ENCODE measurements at regions not wholly inside any gene's neighbourhood (a gene's known extent, or its start where the extent isn't known, plus 50 kb on each side); places are given as distances from the start of the nearest gene placed in this dataset.

- TF ChIP-seq CTCF (IDR thresholded peaks at IDR 0.05): no peak
Observed at GRCh38 chr20:47851774-47852173, 66.5 kb upstream of the SULF2 start.

GRCh38 chr20:47850146-47850545 lies 64.9 kb upstream of the SULF2 start:
- no peak for TF ChIP-seq CTCF (IDR thresholded peaks at IDR 0.05)

GRCh38 chr20:47849596-47849995 lies 64.3 kb upstream of the SULF2 start:
- no peak for TF ChIP-seq CTCF (IDR thresholded peaks at IDR 0.05)

GRCh38 chr20:47849006-47849405 lies 63.7 kb upstream of the SULF2 start:
- no peak for TF ChIP-seq CTCF (IDR thresholded peaks at IDR 0.05)

- TF ChIP-seq CTCF (IDR thresholded peaks at IDR 0.05): no peak
Observed at GRCh38 chr20:47847884-47848485, 62.7 kb upstream of the SULF2 start.

- no peak for TF ChIP-seq CTCF (IDR thresholded peaks at IDR 0.05)
Observed at GRCh38 chr20:47843886-47844567, 58.7 kb upstream of the SULF2 start.
